Fibroblast of lung (primary cell): ENCODE measurements at regions not wholly inside any gene's neighbourhood (a gene's known extent, or its start where the extent isn't known, plus 50 kb on each side); places are given as distances from the start of the nearest gene placed in this dataset.

Experiments
- EZH2 ChIP-seq: IDR thresholded peaks from 2 replicates; pipeline ENCODE4 v1.5.1; 2012; ENCODE audit warnings: low read length, control low read depth, mild to moderate bottlenecking; ENCODE audit errors: missing control alignments
- TF ChIP-seq, protein P1 (sequence below), 2 donors: IDR thresholded peaks in 1 of 2; conservative IDR thresholded peaks in 1 of 2; 1 replicate in 1 of 2; 2 replicates in 1 of 2; pipeline ENCODE4 v1.5.1; 2011 to 2012; ENCODE audit warnings: low read length in 2 of 2, control low read depth in 1 of 2, inconsistent platforms in 1 of 2, low read depth in 1 of 2, mild to moderate bottlenecking in 1 of 2

DNA sequence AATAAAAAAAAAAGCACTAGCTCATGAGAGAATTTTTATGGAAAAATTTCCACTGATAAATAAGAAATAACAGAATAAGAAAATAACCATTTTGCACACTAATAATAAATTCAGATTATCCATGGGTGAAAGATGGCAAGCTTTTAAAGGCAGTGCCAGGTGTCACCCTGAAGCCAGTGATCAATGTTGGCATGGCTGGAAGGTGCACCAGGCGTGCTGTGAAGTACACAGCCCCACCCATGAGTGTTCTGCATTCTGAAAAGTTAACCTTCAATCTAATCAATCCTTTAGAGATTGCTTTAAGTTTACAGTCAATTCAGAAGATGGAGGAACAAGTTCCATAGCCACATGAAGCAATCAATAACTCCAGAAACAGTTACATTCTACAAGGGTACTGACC, 284.4 kb downstream of the C6orf118 start:
- TF ChIP-seq, protein P1, sequence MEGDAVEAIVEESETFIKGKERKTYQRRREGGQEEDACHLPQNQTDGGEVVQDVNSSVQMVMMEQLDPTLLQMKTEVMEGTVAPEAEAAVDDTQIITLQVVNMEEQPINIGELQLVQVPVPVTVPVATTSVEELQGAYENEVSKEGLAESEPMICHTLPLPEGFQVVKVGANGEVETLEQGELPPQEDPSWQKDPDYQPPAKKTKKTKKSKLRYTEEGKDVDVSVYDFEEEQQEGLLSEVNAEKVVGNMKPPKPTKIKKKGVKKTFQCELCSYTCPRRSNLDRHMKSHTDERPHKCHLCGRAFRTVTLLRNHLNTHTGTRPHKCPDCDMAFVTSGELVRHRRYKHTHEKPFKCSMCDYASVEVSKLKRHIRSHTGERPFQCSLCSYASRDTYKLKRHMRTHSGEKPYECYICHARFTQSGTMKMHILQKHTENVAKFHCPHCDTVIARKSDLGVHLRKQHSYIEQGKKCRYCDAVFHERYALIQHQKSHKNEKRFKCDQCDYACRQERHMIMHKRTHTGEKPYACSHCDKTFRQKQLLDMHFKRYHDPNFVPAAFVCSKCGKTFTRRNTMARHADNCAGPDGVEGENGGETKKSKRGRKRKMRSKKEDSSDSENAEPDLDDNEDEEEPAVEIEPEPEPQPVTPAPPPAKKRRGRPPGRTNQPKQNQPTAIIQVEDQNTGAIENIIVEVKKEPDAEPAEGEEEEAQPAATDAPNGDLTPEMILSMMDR (conservative IDR thresholded peaks at IDR 0.05 in 1 of 2, IDR thresholded peaks at IDR 0.05 in 1 of 2; ENCODE audit: low read depth in 1 of 2, low read length in 2 of 2) = no peak
- no peak for TF ChIP-seq EZH2
